Fibroblast of villous mesenchyme (primary cell): ENCODE measurements at regions not wholly inside any gene's neighbourhood (a gene's known extent, or its start where the extent isn't known, plus 50 kb on each side); places are given as distances from the start of the nearest gene placed in this dataset.
A peak's percentile ranks its signal among the peaks of the same experiment; 100 is the strongest.

ENCODE experiments used
- DNase-seq: peaks from one replicate; pipeline ENCODE4 v3.0.0-alpha.2; 2010; ENCODE audit warnings: low read depth
- H3K4me3 ChIP-seq: 2 replicates; pipeline ENCODE4 v1.5.1; 2011; ENCODE audit warnings: low read depth, mild to moderate bottlenecking, low read length
- TF ChIP-seq, protein P1 (sequence below): IDR thresholded peaks from 2 replicates; pipeline ENCODE4 v1.5.1; 2012; ENCODE audit warnings: low read depth, mild to moderate bottlenecking, low read length; ENCODE audit not compliant: insufficient read depth

DNA sequence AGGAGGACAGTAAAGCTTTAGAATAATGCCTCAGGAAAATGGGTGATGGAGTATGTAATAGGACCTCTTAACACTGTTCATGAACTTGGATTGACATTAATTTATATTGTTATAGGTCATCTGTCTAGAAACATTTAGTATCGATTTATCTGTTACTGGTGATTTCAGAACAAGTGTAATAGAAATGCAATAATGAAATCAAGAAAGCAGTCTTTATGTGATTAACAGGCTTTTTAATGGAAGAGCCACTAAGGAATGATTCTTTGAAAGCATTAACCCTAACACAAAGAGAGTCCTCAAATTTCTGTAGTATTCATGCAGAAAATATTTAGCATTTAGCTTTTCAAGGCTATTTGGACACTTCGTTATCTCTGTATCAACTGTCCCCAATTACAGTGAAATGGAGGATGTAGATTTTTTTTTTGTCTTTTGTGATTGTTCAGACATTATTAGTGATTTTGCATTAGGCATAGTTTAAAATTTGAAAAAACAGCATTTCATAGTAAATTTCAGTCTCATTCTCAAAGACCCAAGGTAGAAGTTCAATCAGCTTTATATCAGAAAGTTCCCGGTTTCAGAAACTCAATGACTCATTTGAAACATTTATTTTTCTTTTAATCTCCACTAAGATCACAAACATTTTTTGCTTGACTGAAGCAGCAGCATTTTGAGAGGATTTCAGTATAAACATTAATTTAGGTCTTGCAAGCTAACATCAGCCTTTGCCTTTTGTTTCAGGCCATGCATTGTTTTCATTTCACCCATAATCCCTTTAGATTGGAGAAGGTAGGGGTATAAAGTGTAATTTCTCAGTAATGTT lies 56.3 kb downstream of the AGTR2 start:
- no peak overlapping the region for H3K4me3 ChIP-seq
- no peak for DNase-seq
- TF ChIP-seq, protein P1, sequence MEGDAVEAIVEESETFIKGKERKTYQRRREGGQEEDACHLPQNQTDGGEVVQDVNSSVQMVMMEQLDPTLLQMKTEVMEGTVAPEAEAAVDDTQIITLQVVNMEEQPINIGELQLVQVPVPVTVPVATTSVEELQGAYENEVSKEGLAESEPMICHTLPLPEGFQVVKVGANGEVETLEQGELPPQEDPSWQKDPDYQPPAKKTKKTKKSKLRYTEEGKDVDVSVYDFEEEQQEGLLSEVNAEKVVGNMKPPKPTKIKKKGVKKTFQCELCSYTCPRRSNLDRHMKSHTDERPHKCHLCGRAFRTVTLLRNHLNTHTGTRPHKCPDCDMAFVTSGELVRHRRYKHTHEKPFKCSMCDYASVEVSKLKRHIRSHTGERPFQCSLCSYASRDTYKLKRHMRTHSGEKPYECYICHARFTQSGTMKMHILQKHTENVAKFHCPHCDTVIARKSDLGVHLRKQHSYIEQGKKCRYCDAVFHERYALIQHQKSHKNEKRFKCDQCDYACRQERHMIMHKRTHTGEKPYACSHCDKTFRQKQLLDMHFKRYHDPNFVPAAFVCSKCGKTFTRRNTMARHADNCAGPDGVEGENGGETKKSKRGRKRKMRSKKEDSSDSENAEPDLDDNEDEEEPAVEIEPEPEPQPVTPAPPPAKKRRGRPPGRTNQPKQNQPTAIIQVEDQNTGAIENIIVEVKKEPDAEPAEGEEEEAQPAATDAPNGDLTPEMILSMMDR = no peak

DNA sequence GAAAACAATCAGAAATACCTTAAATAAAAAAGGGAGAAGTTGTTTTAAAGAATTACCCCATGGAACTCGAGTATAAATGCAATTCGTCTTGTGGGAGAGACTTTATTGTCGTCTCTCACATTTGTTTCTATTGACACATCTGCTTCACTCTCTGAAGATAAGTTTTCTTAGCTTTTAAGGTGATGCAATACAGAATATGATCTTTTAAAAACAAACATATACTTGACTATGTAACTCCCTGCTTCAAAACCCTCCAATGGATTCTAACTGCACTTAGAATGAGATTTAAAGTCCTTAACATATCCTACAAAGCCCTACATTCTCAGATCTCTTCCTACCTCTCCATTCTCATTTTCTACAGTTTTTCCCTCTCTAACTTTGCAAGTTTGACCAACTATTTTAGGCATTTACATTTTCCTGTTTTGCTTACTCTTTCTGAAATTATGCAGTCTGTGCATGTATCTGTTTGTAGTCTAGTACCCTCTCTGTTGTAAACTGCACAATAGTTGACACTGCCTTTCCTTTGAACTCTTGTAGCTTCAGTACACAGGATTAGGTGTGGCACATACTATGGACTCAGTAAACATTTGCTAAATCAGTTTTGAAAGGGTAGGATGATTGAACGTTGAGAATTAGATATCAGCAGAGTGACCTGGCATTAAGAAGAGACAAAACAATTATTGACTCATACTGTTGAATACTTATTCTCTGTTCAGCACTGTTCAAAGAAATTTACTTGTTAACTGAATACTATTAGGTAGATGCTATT lies 59.8 kb downstream of the AGTR2 start:
- TF ChIP-seq, protein P1 = no peak
- H3K4me3 ChIP-seq = no peak overlapping the region
- peak; percentile 5 for DNase-seq

DNA sequence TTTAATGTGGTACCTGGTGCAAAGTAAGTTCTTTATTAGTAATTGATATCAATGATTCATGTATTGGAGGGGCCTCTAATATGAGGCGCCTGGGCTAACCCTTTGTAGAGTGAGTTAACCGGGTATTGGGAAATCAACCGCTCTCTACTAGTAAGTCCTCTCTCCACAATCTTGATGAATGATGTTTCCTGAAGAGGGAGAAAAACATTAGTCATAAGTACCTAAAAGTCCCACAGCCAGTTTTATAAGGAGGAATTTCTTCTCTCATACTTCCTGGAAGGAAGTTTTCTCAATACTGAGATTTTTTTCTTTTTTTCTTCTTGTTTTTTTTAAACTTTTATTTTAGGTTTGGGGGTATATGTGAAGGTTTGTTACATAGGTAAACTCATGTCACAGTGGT lies 62.3 kb downstream of the AGTR2 start:
- H3K4me3 ChIP-seq = no peak overlapping the region
- TF ChIP-seq, protein P1 = no peak
- peak; percentile 64 for DNase-seq

DNA sequence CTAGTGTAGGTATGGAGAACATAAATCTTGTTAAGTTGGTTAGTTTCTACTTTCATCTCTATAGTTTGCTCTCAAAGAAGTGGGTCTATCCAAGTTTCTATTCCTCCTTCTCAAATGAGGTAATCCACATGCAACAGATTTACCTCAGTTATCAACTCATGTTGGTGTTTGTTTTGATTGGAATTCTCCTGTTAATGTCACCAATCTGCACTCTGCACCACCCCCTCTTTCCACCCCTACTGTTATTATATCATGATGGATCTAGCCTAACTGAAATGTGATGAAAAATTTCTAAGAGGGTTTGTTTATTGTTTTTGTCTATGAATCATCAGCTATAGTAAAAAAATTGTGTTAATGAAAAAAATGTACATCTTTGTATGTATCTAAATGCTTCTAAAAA lies 66.1 kb downstream of the AGTR2 start:
- TF ChIP-seq, protein P1 = no peak
- H3K4me3 ChIP-seq = no peak overlapping the region
- DNase-seq = no peak

DNA sequence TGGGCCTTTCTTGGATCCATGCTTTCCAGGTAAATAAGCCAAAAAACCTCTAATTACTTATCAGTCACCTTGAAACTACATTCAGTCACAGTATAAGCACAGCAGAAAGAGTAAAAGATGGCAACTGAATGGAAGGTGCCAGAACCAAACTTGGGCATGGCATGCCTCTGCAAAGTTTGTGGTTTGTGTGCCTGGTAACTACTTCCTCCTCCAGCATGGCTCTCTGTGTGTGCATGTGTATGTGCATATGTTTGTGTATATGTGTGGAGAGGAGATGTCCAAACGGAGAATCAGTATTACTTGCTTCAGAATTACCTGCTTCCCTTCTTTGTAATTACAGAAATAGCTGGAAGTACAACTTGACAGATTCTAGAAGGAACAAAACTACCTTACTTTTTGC lies 67.5 kb downstream of the AGTR2 start:
- TF ChIP-seq, protein P1 = no peak
- H3K4me3 ChIP-seq = no peak overlapping the region
- DNase-seq = no peak

DNA sequence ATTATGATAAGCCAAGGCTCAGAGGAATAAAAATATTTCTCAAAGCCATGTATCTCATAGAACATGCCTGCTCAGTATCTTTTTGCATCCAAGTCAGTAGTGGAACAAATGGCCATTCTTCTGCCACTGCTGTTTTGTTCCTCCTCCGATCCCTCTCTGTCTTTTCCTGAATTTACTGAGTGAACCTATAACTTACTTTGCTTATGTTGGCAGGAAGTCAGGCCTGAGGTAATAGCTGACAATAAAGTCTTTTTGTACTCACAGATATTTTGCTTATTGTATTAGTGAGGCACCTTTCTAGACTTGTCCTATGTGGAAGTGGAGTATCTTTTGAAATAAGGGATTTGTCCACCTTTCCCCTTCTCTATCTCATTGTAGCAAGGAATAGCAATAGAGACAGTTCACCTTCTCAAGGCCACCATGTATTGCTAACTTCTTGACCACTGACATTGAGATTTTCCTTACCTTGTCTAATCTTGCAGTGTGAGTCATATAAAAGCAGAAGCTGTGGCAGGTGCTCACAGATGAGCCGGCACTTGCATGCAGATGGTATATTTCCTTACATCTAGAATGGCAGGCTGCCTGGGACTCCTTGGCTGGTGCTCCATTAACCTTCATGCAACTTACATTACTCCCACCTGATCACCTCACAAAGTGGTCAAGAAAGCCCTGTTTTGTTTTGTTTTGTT lies 68.2 kb downstream of the AGTR2 start:
- H3K4me3 ChIP-seq = no peak overlapping the region
- no peak for DNase-seq
- TF ChIP-seq, protein P1 = no peak
